ENCODE measurements at regions not wholly inside any gene's neighbourhood (a gene's known extent, or its start where the extent isn't known, plus 50 kb on each side); places are given as distances from the start of the nearest gene placed in this dataset.
"Not testable (repeated sequence)": the region's sequence is repeated elsewhere in the genome, so short reads cannot be mapped to it uniquely, and the experiment has no call there.

GRCh38 chr4:133264251-133264650, 115.2 kb downstream of the PCDH10 start:
- not testable (repeated sequence) for H3K79me1 ChIP-seq (replicated peaks; ENCODE audit: low read length, poor library complexity, severe bottlenecking); H3K9me3 ChIP-seq (ENCODE audit: control insufficient read depth, low read length); H3K4ac ChIP-seq (ENCODE audit: low read depth in 1 of 2, low read length in 2 of 2); H2BK15ac ChIP-seq (ENCODE audit: low read depth, poor library complexity, severe bottlenecking); DNase-seq; H2BK5ac ChIP-seq (ENCODE audit: low read depth, low read length, poor library complexity, severe bottlenecking); H2BK12ac ChIP-seq (ENCODE audit: low read length in 2 of 2); H3K18ac ChIP-seq (ENCODE audit: low read depth in 1 of 2, low read length in 2 of 2); H4K8ac ChIP-seq (ENCODE audit: low read length); H3K4me2 ChIP-seq (ENCODE audit: low read length, poor library complexity, severe bottlenecking); H3K27ac ChIP-seq (ENCODE audit: low read length, poor library complexity, severe bottlenecking); H3K27me3 ChIP-seq (ENCODE audit: control insufficient read depth in 1 of 2, insufficient read depth in 1 of 2, low read length in 2 of 2); H3K9ac ChIP-seq (ENCODE audit: low read length); H2AFZ ChIP-seq (ENCODE audit: low read depth, low read length); H3K36me3 ChIP-seq (ENCODE audit: control insufficient read depth in 1 of 2, insufficient read depth in 2 of 2, low read depth in 1 of 2, low read length in 2 of 2); H3K14ac ChIP-seq (ENCODE audit: low read length in 2 of 2); H3K23ac ChIP-seq (ENCODE audit: low read length in 2 of 2); H3K4me3 ChIP-seq (ENCODE audit: insufficient read depth in 1 of 2, low read depth in 1 of 2, low read length in 2 of 2); H3K4me1 ChIP-seq (ENCODE audit: control insufficient read depth, insufficient read depth, low read depth, low read length); H4K91ac ChIP-seq (ENCODE audit: low read length); H2AK5ac ChIP-seq (ENCODE audit: low read length, severe bottlenecking); H2BK120ac ChIP-seq (ENCODE audit: low read depth, low read length)
- 49% methylated on average over 3 of the region's 3 CpGs for WGBS

- H2AFZ ChIP-seq (ENCODE audit: low read depth, low read length) = no peak overlapping the region
- no peak overlapping the region for H3K9ac ChIP-seq (ENCODE audit: low read length)
- H3K14ac ChIP-seq (ENCODE audit: low read length in 2 of 2) = no peak overlapping the region
- H2BK5ac ChIP-seq (ENCODE audit: low read depth, low read length, poor library complexity, severe bottlenecking) = no peak overlapping the region
- H3K27ac ChIP-seq (ENCODE audit: low read length, poor library complexity, severe bottlenecking) = no peak overlapping the region
- H3K23ac ChIP-seq (ENCODE audit: low read length in 2 of 2) = no peak overlapping the region
- no peak overlapping the region for H3K4me3 ChIP-seq (ENCODE audit: insufficient read depth in 1 of 2, low read depth in 1 of 2, low read length in 2 of 2)
- no peaks in the 10 kb centered on the region for H3K9me3 ChIP-seq (ENCODE audit: control insufficient read depth, low read length)
- DNase-seq = no peak
- no peak overlapping the region for H4K91ac ChIP-seq (ENCODE audit: low read length)
- no CpG with 5 or more reads among the region's 3 CpGs for WGBS
- no peaks in the 10 kb centered on the region for H3K79me1 ChIP-seq (replicated peaks; ENCODE audit: low read length, poor library complexity, severe bottlenecking)
- no peaks in the 10 kb centered on the region for H3K27me3 ChIP-seq (ENCODE audit: control insufficient read depth in 1 of 2, insufficient read depth in 1 of 2, low read length in 2 of 2)
- H4K8ac ChIP-seq (ENCODE audit: low read length) = no peak overlapping the region
- no peak overlapping the region for H2BK15ac ChIP-seq (ENCODE audit: low read depth, poor library complexity, severe bottlenecking)
- no peak overlapping the region for H2BK12ac ChIP-seq (ENCODE audit: low read length in 2 of 2)
- H2AK5ac ChIP-seq (ENCODE audit: low read length, severe bottlenecking) = no peak overlapping the region
- no peaks in the 10 kb centered on the region for H3K36me3 ChIP-seq (ENCODE audit: control insufficient read depth in 1 of 2, insufficient read depth in 2 of 2, low read depth in 1 of 2, low read length in 2 of 2)
- no peak overlapping the region for H3K4ac ChIP-seq (ENCODE audit: low read depth in 1 of 2, low read length in 2 of 2)
- H3K4me1 ChIP-seq (ENCODE audit: control insufficient read depth, insufficient read depth, low read depth, low read length) = no peaks in the 10 kb centered on the region
- no peak overlapping the region for H3K18ac ChIP-seq (ENCODE audit: low read depth in 1 of 2, low read length in 2 of 2)
- no peak overlapping the region for H3K4me2 ChIP-seq (ENCODE audit: low read length, poor library complexity, severe bottlenecking)
- no peak overlapping the region for H2BK120ac ChIP-seq (ENCODE audit: low read depth, low read length)
Observed at GRCh38 chr4:133263104-133263503, 114.0 kb downstream of the PCDH10 start.

GRCh38 chr4:133247861-133248260, 98.8 kb downstream of the PCDH10 start:
- no peak overlapping the region for H2AFZ ChIP-seq (ENCODE audit: low read depth, low read length)
- no peak overlapping the region for H3K9ac ChIP-seq (ENCODE audit: low read length)

GRCh38 chr4:133245226-133245625, 96.1 kb downstream of the PCDH10 start:
- no CpG with 5 or more reads among the region's 1 CpG for WGBS
- H3K23ac ChIP-seq (ENCODE audit: low read length in 2 of 2) = no peak overlapping the region

More at GRCh38 chr4:133247861-133248260, 98.8 kb downstream of the PCDH10 start:
- no peak overlapping the region for H2BK120ac ChIP-seq (ENCODE audit: low read depth, low read length)
- H2BK12ac ChIP-seq (ENCODE audit: low read length in 2 of 2) = no peak overlapping the region
- H2BK15ac ChIP-seq (ENCODE audit: low read depth, poor library complexity, severe bottlenecking) = no peak overlapping the region
- no peak overlapping the region for H4K91ac ChIP-seq (ENCODE audit: low read length)
- H2AK5ac ChIP-seq (ENCODE audit: low read length, severe bottlenecking) = no peak overlapping the region
- WGBS = 88% methylated on average over 1 of the region's 2 CpGs
- no peaks in the 10 kb centered on the region for H3K27me3 ChIP-seq (ENCODE audit: control insufficient read depth in 1 of 2, insufficient read depth in 1 of 2, low read length in 2 of 2)
- peaks cover 1% of the 10 kb centered on the region for H3K4me1 ChIP-seq (ENCODE audit: control insufficient read depth, insufficient read depth, low read depth, low read length)
- no peak overlapping the region for H3K4me2 ChIP-seq (ENCODE audit: low read length, poor library complexity, severe bottlenecking)
- H2BK5ac ChIP-seq (ENCODE audit: low read depth, low read length, poor library complexity, severe bottlenecking) = no peak overlapping the region
- H3K18ac ChIP-seq (ENCODE audit: low read depth in 1 of 2, low read length in 2 of 2) = no peak overlapping the region
- H4K8ac ChIP-seq (ENCODE audit: low read length) = no peak overlapping the region
- H3K23ac ChIP-seq (ENCODE audit: low read length in 2 of 2) = no peak overlapping the region
- H3K79me1 ChIP-seq (replicated peaks; ENCODE audit: low read length, poor library complexity, severe bottlenecking) = no peaks in the 10 kb centered on the region
- no peak overlapping the region for H3K4ac ChIP-seq (ENCODE audit: low read depth in 1 of 2, low read length in 2 of 2)
- no peak overlapping the region for H3K4me3 ChIP-seq (ENCODE audit: insufficient read depth in 1 of 2, low read depth in 1 of 2, low read length in 2 of 2)
- no peak overlapping the region for H3K27ac ChIP-seq (ENCODE audit: low read length, poor library complexity, severe bottlenecking)
- no peak overlapping the region for H3K14ac ChIP-seq (ENCODE audit: low read length in 2 of 2)
- H3K36me3 ChIP-seq (ENCODE audit: control insufficient read depth in 1 of 2, insufficient read depth in 2 of 2, low read depth in 1 of 2, low read length in 2 of 2) = no peaks in the 10 kb centered on the region
- no peaks in the 10 kb centered on the region for H3K9me3 ChIP-seq (ENCODE audit: control insufficient read depth, low read length)
- DNase-seq = no peak

More at GRCh38 chr4:133245226-133245625, 96.1 kb downstream of the PCDH10 start:
- Histone ChIP-seq H3K79me1 (replicated peaks; ENCODE audit: low read length, poor library complexity, severe bottlenecking) (no peaks in the 10 kb centered on the region), H3K9ac (ENCODE audit: low read length) (no peak overlapping the region), H3K9me3 (ENCODE audit: control insufficient read depth, low read length) (no peaks in the 10 kb centered on the region), H2BK120ac (ENCODE audit: low read depth, low read length) (no peak overlapping the region), H3K14ac (ENCODE audit: low read length in 2 of 2) (no peak overlapping the region), H3K18ac (ENCODE audit: low read depth in 1 of 2, low read length in 2 of 2) (no peak overlapping the region), H4K8ac (ENCODE audit: low read length) (no peak overlapping the region), H3K4me2 (ENCODE audit: low read length, poor library complexity, severe bottlenecking) (no peak overlapping the region), H2BK15ac (ENCODE audit: low read depth, poor library complexity, severe bottlenecking) (no peak overlapping the region), H2AK5ac (ENCODE audit: low read length, severe bottlenecking) (no peak overlapping the region), H3K27ac (ENCODE audit: low read length, poor library complexity, severe bottlenecking) (no peak overlapping the region), H2AFZ (ENCODE audit: low read depth, low read length) (no peak overlapping the region), H3K36me3 (ENCODE audit: control insufficient read depth in 1 of 2, insufficient read depth in 2 of 2, low read depth in 1 of 2, low read length in 2 of 2) (no peaks in the 10 kb centered on the region), H2BK5ac (ENCODE audit: low read depth, low read length, poor library complexity, severe bottlenecking) (no peak overlapping the region), H3K4me3 (ENCODE audit: insufficient read depth in 1 of 2, low read depth in 1 of 2, low read length in 2 of 2) (no peak overlapping the region), H4K91ac (ENCODE audit: low read length) (no peak overlapping the region), H3K27me3 (ENCODE audit: control insufficient read depth in 1 of 2, insufficient read depth in 1 of 2, low read length in 2 of 2) (no peaks in the 10 kb centered on the region), H3K4me1 (ENCODE audit: control insufficient read depth, insufficient read depth, low read depth, low read length) (peaks cover 1% of the 10 kb centered on the region), H2BK12ac (ENCODE audit: low read length in 2 of 2) (no peak overlapping the region), H3K4ac (ENCODE audit: low read depth in 1 of 2, low read length in 2 of 2) (no peak overlapping the region)
- no peak for DNase-seq
